Thymus (tissue), 11 donors: ENCODE measurements at regions not wholly inside any gene's neighbourhood (a gene's known extent, or its start where the extent isn't known, plus 50 kb on each side); places are given as distances from the start of the nearest gene placed in this dataset.

Experiments
- DNase-seq, 9 donors: peaks; one replicate each; pipeline ENCODE4 v3.0.0-alpha.2; 2013; ENCODE audit warnings: low spot score in 9 of 9, low read depth in 6 of 9, missing footprints in 1 of 9
- H3K27ac ChIP-seq, 2 donors: one replicate each; pipeline ENCODE4 v1.5.1; 2013; ENCODE audit warnings: control low read depth in 1 of 2, low read depth in 1 of 2, low read length in 1 of 2, mild to moderate bottlenecking in 1 of 2, moderate library complexity in 1 of 2
- H3K27me3 ChIP-seq, 2 donors: one replicate each; pipeline ENCODE4 v1.5.1; 2013; ENCODE audit warnings: low read length in 1 of 2; ENCODE audit not compliant: control insufficient read depth in 2 of 2, insufficient read depth in 1 of 2
- H3K36me3 ChIP-seq, 2 donors: one replicate each; pipeline ENCODE4 v1.5.1; 2013; ENCODE audit warnings: low read length in 1 of 2, mild to moderate bottlenecking in 1 of 2, moderate library complexity in 1 of 2; ENCODE audit not compliant: control insufficient read depth in 2 of 2, insufficient read depth in 2 of 2
- H3K4me1 ChIP-seq, 2 donors: one replicate each; pipeline ENCODE4 v1.5.1; 2013; ENCODE audit warnings: low read length in 2 of 2; ENCODE audit not compliant: control insufficient read depth in 2 of 2, insufficient read depth in 2 of 2
- H3K4me3 ChIP-seq, 2 donors: one replicate each; pipeline ENCODE4 v1.5.1; 2013; ENCODE audit warnings: low read length in 2 of 2, control low read depth in 1 of 2, mild to moderate bottlenecking in 1 of 2
- H3K9me3 ChIP-seq, 2 donors: one replicate each; pipeline ENCODE4 v1.5.1; 2013; ENCODE audit warnings: low read length in 1 of 2, mild to moderate bottlenecking in 1 of 2; ENCODE audit not compliant: control insufficient read depth in 2 of 2, insufficient read depth in 1 of 2
- WGBS: extraction: QIAGEN DNeasy Blood & Tissue Kit; methylation state at CpG from one replicate; pipeline ENCODE4 v1.1.7; 2013; 5-methylcytosine and 5-hydroxymethylcytosine counted together
- donor health status: healthy.

GRCh38 chr19:5403968-5404640, 51.1 kb upstream of the ZNRF4 start:
- no peaks in the 10 kb centered on the region for H3K4me1 ChIP-seq
- H3K4me3 ChIP-seq: no peak overlapping the region
- WGBS: 13% methylated on average over 12 of the region's 12 CpGs
- no peaks in the 10 kb centered on the region for H3K9me3 ChIP-seq
- peak; percentile 45 to 85 (median 65) for DNase-seq
- H3K36me3 ChIP-seq: no peaks in the 10 kb centered on the region
- H3K27ac ChIP-seq: no peak overlapping the region
- H3K27me3 ChIP-seq: no peaks in the 10 kb centered on the region
